Retina (tissue), 1 donor: ENCODE measurements at regions not wholly inside any gene's neighbourhood (a gene's known extent, or its start where the extent isn't known, plus 50 kb on each side); places are given as distances from the start of the nearest gene placed in this dataset.
"Not testable (repeated sequence)": the region's sequence is repeated elsewhere in the genome, so short reads cannot be mapped to it uniquely, and the experiment has no call there.

Source experiments
- DNase-seq: peaks from one replicate; pipeline ENCODE4 v3.0.0-alpha.2; 2016

DNA sequence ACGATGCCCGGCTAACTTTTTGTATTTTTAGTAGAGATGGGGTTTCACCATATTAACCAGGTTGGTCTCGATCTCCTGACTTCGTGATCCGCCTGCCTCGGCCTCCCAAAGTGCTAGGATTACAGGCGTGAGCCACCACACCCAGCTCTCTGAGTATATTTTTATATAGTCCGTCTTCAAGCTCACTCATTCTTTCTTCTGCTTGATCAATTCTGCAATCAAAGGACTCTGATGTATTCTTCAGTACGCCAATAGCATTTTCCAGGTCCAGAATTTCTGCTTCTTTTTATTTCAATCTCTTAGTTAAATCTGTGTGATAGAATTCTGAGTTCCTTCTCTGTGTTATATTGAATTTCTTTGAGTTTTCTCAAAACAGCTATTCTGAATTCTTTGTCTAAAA is 281.9 kb upstream of the PMFBP1 start:
- DNase-seq = not testable (repeated sequence)

DNA sequence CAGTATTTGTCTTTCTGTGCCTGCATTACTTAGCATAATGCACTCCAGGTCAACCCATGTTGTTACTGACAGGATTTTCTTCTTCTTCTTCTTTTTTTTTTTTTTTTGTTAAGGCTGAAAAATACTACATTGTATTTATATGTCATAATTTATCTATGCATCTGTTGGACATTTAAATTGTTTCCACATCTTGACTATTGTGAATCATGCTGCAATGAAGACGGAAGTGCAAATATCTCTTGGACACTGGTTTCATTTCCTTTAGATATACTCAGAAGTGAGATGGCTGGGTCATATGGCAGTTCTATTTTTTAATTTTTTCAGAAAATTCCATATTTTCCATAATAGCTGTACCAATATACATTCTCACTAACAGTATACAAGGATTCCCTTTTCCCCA is 272.7 kb upstream of the PMFBP1 start:
- DNase-seq = no peak

DNA sequence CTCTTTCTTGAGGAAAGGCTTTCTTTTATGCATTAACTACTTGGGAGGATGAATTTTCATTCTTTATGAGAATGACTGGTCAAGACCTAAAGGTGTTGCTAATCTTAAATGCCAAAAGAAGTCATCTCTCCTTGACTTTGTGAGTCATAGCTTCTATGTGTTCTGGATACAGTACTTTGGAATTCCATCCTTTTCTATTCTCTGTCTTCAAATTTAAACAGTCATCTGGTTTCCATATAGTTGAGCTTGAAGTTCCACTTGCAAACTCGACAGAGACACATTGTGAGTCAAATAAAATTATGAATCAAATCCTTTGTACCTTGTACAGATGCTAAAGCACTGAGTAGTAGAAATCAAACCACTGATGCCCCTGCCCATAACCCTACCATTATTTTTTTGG is 271.9 kb upstream of the PMFBP1 start:
- no peak for DNase-seq

DNA sequence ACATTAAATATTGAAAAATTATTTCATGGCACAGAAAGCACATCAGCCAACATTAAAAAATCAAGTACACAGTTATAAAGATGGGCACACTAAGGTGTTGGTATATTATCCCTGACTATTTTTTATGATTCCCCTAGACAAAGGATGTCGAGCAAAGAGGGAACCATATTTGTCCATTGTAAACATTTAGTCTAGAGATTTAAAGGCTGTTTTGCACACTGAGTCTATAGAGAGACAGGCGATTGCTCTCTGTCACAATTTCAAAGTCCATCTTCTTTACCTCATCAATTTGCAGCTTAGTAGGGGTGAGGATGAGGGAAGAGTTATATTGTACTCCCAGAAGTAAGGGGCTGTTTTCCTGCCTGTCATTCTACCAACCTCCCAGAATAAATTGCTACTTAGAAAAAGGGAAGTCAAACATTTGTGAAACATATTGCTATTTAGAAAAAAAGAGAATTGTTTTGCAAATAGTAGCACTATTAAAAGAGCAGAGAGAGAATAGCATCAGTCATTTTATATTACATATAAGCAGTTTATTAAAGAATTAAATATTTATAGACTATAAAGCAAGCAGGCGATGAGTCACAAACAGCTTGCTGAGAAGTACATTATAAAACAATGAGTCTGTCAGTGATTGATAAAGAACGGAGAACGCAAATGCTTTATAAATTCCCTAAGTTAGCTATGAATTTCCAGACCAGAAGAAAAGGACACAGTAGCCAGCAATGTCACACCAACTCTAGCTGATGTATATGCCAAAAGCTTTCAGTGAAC is 270.6 kb upstream of the PMFBP1 start:
- no peak for DNase-seq

DNA sequence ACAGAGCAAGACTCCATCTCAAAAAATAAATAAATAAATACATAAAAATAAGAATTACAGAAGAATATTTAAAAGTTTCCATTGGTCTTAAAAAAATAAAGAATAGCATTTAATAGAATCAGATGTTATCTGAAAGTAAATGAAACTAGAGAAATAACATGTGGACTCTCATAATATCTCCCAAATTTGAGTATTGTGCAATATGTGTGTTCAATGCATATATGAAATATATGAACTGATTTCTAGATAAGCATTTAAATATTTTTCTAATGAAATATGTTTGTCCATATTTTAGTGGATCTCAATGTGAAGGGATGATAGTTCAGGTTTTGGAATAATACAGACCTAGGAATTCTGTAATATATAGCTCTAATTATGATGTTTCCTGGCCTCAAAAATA is 265.9 kb upstream of the PMFBP1 start:
- DNase-seq = no peak

DNA sequence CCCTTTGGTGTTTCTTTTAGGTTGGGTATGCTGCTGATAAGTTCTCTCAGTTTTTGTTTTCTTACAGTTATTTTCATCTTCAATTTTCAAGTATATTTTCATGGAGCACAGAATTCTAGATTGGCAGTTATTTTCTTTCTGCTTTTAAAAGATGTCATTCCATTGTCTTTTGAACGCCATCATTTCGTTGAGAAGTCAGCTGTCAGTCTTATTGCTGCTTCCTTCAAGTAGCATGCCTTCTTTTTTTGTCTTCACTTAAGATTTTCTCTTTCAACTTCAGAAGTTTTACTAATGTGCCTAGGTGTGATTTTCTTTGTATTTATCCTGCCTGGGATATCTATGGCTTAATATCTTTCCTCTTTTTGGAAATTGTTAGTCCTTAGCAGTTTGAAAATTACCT is 262.2 kb upstream of the PMFBP1 start:
- DNase-seq = no peak

DNA sequence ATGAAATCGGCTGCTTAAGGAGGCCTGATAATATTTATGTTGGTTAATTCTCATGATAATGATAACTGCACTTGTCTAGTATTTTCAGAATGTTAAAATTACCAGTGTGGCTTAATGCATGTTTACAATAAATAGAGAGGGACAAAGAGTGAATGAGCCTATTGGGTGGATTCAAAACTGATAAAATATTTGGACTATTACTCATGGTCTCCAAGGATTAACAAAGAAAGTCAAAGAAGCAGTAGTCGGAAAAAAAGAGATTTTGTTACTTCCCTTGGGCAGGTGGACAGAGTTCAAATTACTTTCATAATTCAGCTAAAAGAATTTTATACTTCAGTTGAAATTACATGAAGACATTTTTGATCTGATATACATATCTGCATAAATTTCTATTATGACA is 258.2 kb upstream of the PMFBP1 start:
- DNase-seq = no peak

DNA sequence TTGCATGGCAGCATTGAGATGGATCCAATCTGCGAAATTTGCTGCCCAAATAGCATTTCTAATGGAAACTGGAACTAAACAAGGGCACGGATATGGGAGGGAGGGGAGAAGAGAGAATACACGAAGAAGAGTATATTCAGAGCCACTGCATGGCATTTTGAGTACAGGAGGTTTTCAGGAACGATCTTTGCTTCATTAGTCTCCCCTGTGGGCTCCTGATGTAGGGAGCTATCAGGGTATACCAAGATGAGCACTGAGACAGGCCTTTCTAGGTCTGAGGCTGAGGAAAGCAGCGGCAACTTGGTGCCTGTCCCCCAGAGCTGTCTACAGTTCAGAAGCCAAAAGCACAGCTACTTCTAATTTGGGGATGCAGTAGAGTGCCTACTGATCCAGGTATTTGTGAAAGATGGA is 257.7 kb upstream of the PMFBP1 start:
- DNase-seq = no peak

DNA sequence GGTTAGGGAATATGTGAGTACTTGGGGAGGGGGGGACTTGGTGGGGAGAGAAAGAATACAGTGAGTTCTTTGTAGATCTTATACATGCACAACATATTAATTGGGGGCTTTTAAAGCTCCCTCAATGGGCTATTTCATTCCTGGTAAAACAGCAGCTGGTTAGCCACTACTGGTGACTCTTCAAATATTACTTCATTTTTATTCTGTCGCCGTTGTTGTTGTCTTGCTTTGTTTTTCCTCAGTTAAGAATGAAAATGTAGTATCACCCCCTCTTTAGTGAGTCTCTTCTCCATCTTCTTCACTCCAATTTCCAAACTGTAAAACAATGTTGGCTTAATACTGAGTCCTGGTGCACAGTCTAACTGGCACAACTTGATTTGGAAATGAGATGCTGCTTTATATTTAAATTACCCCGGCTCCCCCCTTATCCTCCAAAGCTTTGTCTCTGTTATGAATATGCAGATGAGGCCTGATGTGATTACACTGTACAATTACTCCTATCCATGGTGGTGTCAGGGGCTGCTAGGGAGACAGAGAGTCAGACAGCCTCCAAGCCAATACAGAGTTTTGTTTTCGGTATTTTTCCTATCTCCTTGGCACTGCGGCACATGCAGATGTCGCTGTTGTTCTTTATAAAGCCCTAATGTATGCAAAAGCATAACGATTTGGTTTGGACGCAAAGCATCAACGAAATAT is 256.9 kb upstream of the PMFBP1 start:
- no peak for DNase-seq

DNA sequence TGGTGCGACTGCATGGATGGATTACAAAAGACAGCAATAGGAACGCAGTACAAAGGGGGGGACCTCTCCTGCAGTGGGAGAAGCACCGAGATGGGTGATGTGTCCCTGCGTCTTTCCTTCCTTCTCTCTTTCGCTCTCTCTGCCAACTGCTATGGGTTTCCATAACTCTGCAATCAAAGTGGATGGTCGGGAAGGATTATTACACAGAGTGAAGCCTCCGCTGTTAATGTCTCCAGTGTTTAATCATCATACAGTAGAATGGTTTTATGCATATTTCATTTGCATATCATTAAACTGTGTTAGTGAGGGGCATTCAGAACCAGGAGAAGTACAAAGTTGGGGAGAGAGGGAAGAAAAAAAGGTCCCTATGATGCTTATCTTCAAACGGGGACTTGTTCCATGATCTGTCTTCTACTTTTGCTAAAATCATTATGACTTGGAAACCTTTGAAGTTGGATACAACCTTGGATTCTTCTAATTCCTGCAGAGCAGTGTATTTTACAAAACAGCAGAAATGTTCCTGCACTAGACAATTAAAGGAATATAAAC is 255.9 kb upstream of the PMFBP1 start:
- no peak for DNase-seq

DNA sequence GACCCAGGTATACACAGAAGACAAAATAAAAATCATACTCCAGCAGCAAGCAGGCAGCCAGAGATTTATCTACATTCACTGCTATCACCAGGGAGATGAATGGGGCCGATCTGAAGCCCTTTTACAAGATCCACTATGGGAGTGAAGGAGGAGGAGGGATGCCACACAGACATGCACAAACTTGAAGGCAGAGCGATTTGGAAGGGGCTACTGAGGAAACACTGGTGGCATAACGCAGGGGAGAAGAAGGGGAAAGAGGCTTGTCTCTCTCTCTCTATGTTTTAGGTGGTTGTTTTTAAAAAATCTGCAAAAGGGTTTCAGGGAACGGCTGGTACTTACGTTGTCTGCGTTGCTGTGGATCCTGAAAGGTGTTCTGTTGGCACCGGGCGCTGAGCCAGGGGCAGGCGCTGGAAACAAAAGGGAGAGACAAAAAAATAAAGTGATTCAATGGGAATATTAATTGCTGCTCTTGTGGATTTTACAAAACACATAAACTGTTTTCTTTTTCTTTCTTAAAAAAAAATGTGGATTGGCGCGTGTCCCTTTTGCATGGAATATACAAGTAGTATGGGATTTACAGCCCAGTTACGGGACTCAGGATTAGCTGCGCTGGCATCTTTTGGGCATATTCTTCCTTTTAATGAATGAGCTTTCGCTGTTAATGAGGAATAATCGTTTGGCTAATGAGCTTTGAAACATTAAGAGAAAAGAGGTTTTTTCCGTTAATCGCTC is 255.3 kb upstream of the PMFBP1 start:
- no peak for DNase-seq

DNA sequence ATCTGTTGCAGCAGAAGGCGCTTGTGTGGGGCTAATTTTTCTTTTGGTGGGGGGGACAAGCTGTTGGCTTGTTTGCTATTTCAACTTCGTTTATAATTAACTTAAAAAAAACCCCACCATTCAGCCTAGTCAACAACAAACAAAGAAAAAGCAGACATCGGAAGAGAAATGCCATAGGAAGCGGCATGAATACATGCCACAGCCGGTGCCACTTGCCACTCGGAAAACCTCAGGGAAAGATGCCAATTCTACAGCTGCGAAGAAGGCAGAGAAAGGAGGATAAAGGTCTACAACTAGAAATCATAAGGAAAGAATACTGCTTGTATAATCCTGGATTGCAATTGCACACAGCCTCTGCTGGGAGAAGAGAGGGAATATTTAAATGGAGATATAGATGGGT is 254.4 kb upstream of the PMFBP1 start:
- no peak for DNase-seq

DNA sequence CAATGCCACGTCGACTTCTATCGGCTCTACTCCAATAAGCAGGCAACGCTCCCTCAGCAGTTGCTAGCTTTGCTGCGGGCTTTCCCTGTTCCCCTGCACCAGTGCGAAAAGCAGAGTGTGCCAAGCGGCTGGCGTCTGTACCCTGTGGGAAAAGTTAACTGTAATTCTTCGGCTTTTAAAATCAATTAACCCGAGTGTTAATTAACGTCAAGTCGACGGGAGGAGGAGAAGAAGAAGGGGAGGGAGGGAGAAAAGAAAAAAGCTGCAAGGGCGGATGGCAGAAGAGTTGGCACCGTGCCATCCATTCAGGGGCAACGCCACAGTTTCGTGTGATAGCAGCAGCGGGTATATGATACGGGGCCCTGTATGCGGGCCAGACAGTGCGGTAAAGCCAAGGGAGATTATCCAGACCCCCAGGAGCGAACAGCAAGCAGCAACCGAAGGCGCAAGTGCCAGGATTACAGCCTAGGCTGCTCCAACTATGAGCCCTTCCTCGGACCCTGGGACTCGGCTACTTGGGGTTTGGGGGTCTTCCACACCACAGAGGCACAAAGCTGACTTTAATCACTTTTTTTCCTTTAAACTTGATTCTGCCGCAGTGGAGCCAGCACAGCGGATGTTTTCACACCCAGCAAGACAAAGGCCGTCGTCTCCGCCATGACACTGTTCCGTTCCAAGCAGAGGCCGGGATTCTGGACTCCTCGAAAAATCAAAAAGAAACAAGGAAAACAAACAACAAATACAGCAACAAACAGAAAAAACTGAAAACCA is 253.8 kb upstream of the PMFBP1 start:
- no peak for DNase-seq

DNA sequence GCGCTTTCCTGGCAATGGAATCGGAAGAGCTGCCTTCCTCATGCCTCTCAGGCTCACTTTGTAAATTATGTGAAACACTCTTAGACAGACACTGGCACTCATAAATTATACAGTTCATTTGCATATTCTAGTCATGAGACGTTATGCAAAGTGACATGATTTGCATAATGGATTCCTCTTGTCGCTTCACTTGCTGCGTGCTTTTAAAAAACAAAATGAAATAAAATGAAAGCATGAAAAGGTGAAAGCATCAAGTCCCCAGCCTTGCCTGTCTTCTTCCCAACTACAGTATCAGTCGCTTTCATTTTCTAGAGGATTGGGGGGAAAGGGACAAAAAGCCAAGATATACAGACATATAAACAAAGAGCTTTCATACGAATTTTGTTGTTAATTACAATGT is 252.8 kb upstream of the PMFBP1 start:
- no peak for DNase-seq

DNA sequence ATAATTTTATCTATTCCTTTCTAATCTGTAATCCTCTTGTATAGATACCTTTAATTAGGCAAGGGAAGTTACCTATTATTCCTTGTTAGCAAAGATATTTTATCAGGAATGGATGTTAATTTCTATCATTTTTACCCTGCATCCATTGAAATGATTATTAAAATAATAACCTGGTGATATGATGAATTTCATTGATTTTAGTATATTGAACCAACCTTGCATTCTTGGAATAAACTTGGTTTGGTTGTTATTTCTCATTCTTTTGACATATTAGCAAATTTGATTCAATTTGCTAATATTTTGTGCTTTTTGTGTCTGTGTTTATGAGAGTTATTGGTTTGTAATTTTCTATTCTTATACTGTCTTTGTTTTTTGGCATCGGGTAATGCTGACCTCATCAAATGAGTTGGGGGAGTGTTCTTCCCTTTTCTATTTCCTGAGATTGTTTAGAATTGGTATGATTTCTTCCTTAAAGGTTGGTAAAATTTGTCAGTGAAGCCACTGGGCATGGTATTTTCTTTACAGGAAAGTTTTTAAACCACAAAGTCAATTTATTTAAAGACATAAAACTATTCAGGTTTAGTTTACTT is 250.4 kb upstream of the PMFBP1 start:
- DNase-seq = no peak

DNA sequence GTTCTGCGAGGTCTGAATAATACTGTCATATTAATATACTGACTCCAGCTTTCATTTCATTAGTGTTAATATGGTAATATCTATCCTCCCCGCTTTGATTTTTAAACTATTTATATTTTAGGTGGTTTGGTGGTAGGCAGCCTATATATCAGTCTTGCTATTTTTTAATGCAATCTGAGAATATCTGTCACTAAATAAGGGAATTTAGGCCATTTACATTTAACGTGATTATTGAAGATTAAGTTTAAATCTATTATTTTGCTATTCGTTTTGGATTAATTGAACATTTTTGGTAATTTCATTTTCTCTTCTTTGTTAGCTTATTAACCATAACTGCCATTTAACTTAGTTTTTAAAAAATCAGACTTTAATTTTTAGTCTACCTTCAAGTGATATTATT is 247.7 kb upstream of the PMFBP1 start:
- no peak for DNase-seq

DNA sequence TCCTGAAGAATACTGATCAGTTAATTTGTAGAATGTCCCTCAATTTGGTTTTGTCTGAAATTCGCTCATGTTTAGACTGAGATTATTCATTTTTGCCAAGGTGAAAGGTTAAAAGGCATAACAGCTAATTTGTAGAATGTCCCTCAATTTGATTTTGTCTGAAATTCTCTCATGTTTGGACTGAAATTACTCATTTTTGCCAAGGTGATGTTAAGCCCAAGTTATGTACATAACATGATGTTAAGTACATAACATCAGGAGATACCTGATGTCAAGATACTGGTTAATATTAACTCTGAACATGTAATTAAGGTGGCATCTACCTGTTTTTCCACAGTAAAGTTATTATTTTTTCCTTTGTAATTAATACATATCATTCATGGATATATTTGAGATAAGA is 243.4 kb upstream of the PMFBP1 start:
- DNase-seq = no peak

DNA sequence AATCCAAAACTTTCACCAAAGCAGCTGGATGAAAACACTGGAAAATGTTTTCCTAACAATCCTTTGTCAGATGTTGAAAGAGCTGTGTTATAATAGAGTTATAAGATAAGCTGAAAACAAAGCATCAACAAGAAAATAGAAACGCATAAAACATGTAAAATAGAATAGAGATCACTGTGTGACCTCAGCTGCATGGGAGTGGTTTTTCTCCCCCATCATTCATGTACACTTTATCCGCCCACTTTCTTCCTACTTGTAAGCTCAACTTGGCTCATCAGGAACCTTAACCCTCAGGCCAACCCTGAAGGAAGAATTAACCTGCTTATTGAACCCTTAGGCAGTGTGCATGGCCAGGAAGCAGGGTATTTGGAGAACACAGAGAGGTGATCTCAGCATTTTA is 238.5 kb upstream of the PMFBP1 start:
- no peak for DNase-seq

DNA sequence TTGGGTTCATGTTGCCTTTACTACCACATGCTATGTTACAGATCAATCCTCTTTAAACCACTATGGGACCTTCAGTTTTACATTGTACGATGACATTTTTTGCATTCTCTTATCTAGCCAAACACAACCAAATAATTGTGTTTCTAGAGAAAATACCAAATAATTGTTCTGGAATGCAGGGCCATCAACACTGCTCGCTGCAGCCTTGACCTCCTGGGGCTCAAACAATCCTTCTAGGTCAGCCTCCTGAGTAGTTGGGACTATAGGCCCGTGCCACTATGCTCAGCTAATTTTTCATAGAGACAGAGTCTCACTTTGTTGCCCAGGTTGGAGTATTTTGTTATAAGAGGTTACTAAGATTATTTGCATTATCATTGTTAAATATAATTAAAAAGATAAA is 237.5 kb upstream of the PMFBP1 start:
- DNase-seq = no peak

DNA sequence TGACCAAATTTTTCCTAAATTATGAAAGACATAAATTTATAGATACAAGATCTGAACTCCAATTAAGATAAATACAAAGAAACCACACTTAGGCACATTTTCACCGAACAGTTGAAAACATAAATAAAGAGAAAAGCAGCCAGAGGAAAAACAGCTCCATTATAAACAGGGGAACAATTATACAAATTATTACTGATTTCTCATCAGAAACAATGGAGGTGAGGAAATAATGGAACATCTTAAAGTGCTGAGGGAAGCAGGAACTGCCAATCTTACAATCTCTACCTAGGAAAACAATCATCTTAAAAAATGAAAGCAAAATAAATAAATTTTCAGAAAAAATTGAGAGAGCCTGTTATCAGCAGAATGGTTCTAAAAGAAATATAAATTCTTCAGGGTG is 234.4 kb upstream of the PMFBP1 start:
- DNase-seq = no peak

DNA sequence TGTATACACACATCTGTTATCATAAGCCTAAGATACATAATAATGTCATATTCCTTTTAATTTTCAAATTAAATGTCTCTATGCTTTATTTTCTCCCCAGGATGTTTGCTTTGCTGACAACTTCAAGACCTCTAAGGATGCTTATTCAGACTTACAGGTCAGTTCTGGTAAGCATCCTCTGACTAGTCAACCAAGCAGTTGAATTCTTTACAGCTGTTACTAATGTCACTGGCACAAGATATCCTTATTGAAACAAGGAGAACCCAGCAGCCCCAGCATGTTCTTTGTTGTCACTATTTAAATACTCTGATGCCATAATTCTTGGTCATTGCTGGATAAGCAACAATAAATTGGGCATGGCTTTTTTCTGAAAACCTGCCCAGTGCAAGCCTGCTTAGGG is 232.3 kb upstream of the PMFBP1 start:
- no peak for DNase-seq

DNA sequence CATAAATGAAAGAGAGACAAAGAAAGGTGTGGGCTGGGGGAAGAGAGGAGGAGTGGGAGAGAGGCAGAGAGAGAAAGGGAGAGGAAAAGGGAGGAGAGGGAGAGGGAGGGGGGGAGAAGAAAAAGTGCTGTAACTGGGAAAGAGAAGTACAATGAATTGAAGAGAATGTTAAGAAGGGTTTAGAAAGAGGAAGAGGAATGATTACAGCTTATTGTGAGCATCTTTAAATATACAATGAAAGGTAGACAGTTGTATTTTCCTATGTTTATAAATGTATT is 229.1 kb upstream of the PMFBP1 start:
- DNase-seq = no peak
